Limb (tissue), 2 donors: ENCODE measurements at regions not wholly inside any gene's neighbourhood (a gene's known extent, or its start where the extent isn't known, plus 50 kb on each side); places are given as distances from the start of the nearest gene placed in this dataset.
"Not testable (repeated sequence)": the region's sequence is repeated elsewhere in the genome, so short reads cannot be mapped to it uniquely, and the experiment has no call there.

Experiments used
- DNase-seq, 2 donors: peaks; one replicate each; pipeline ENCODE4 v3.0.0-alpha.2; 2016; ENCODE audit errors: extremely low spot score in 2 of 2

GRCh38 chr4:59583845-59584568 is 1616.1 kb upstream of the ADGRL3 start:
- DNase-seq: no peak

GRCh38 chr4:59597536-59598329 is 1602.4 kb upstream of the ADGRL3 start:
- no peak for DNase-seq

GRCh38 chr4:59598330-59598618 is 1601.9 kb upstream of the ADGRL3 start:
- DNase-seq: no peak

GRCh38 chr4:59608466-59608865 is 1591.7 kb upstream of the ADGRL3 start:
- DNase-seq: no peak

GRCh38 chr4:59612235-59612634 is 1587.9 kb upstream of the ADGRL3 start:
- no peak for DNase-seq

GRCh38 chr4:59615316-59615715 is 1584.8 kb upstream of the ADGRL3 start:
- DNase-seq: no peak

- DNase-seq: no peak
Measured at GRCh38 chr4:59629348-59629747, 1570.8 kb upstream of the ADGRL3 start.

GRCh38 chr4:59630235-59630634 is 1569.9 kb upstream of the ADGRL3 start:
- DNase-seq: no peak

- DNase-seq: no peak
Measured at GRCh38 chr4:59630922-59631321, 1569.2 kb upstream of the ADGRL3 start.

- DNase-seq: no peak
Measured at GRCh38 chr4:59637596-59637995, 1562.5 kb upstream of the ADGRL3 start.

- no peak for DNase-seq
Measured at GRCh38 chr4:59643682-59644081, 1556.4 kb upstream of the ADGRL3 start.

- no peak for DNase-seq
Measured at GRCh38 chr4:59644765-59645164, 1555.4 kb upstream of the ADGRL3 start.

- no peak for DNase-seq
Measured at GRCh38 chr4:59646082-59646481, 1554.0 kb upstream of the ADGRL3 start.

- no peak for DNase-seq
Measured at GRCh38 chr4:59647011-59647410, 1553.1 kb upstream of the ADGRL3 start.

- DNase-seq: no peak
Measured at GRCh38 chr4:59647500-59647899, 1552.6 kb upstream of the ADGRL3 start.

- DNase-seq: no peak
Measured at GRCh38 chr4:59650861-59651260, 1549.3 kb upstream of the ADGRL3 start.

GRCh38 chr4:59655996-59656395 is 1544.1 kb upstream of the ADGRL3 start:
- DNase-seq: no peak

GRCh38 chr4:59664771-59665170 is 1535.4 kb upstream of the ADGRL3 start:
- no peak for DNase-seq

- no peak for DNase-seq
Measured at GRCh38 chr4:59666645-59667044, 1533.5 kb upstream of the ADGRL3 start.

GRCh38 chr4:59671037-59671436 is 1529.1 kb upstream of the ADGRL3 start:
- DNase-seq: no peak

- DNase-seq: no peak
Measured at GRCh38 chr4:59676389-59676788, 1523.7 kb upstream of the ADGRL3 start.

GRCh38 chr4:59676992-59677391 is 1523.1 kb upstream of the ADGRL3 start:
- DNase-seq: not testable (repeated sequence)

- no peak for DNase-seq
Measured at GRCh38 chr4:59685626-59686025, 1514.5 kb upstream of the ADGRL3 start.
